Inflammatory macrophage treated with lipopolysaccharide for 1 hour (primary cell): ENCODE measurements at regions not wholly inside any gene's neighbourhood (a gene's known extent, or its start where the extent isn't known, plus 50 kb on each side); places are given as distances from the start of the nearest gene placed in this dataset.

Experiments
- DNase-seq, 2 donors: peaks; one replicate each; pipeline ENCODE4 v3.0.0-alpha.2; 2020 to 2022

DNA sequence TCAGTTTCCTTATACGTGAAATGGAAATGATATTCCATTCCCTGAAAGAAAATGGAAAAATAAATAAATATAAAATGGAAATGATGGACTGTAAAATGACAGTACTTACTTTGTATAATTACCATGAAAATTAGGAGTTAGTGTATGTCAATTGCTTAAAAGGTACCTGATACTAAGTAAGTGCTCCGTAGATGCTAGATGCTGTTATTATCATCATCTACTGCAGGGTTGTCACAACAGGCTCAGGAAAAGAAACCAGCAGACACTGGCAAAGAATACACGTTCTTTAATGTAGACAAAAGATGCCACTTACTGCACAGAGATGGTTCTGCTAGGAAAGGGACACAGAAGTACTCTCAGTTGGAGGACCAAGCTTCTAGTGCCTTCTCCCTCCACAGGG lies 64.0 kb upstream of the KCNN2 start:
- no peak for DNase-seq

DNA sequence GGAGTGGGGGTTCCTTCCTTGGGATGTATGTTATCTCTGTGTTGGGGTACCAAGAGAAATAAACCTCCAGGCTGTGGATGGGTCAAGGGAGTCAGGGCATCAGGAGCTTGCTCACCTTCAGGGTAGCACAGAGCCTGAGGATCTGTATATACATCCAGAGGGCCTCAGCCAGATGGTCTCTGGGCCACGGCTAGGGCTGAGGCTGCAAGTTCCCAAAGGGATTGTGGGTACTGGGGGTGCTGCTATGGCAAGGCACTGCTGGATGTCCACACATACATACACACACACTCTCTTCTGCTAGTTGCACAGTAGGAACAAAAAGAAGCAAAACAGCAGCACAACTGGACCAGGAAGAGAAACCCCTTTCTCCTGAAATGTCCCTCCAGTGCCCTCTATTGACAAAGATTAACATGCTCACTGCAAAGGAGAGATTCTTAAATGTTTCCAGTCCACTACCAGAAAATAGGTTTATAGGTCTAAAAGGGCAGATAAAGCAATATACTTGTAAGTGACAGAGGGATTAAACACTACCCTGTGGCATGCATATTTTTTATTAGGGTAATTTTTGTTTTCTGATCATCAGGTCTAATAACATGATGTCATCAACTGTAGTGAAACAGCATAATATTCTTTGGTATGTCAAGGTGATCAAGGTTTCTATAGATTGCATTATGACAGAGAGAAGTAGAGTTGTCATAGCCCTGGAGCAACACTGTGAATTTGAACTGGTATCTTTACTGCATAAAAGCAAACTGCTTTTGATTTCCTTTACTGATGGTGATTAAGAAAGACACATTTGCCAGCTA lies 56.3 kb upstream of the KCNN2 start:
- DNase-seq, result no peak

GRCh38 chr5:114308017-114308416 lies 53.9 kb upstream of the KCNN2 start:
- DNase-seq, result no peak

GRCh38 chr5:114308508-114308907 lies 53.4 kb upstream of the KCNN2 start:
- no peak for DNase-seq

- DNase-seq, result no peak
Measured at GRCh38 chr5:114310666-114311065, 51.2 kb upstream of the KCNN2 start.

- DNase-seq, result no peak
Measured at GRCh38 chr5:114311281-114311680, 50.6 kb upstream of the KCNN2 start.

- no peak for DNase-seq
Measured at GRCh38 chr5:114311968-114312367, 49.9 kb upstream of the KCNN2 start.
